GM06990 (cell line): ENCODE measurements at regions not wholly inside any gene's neighbourhood (a gene's known extent, or its start where the extent isn't known, plus 50 kb on each side); places are given as distances from the start of the nearest gene placed in this dataset.

Experiments used
- DNase-seq: peaks from one replicate; pipeline ENCODE4 v3.0.0-alpha.2; 2011; ENCODE audit not compliant: insufficient read length; ENCODE audit errors: extremely low read depth
- H3K27me3 ChIP-seq: replicated peaks from 2 replicates; pipeline ENCODE4 v1.6.0; 2011; ENCODE audit warnings: low read length; ENCODE audit not compliant: control insufficient read depth, insufficient read depth
- H3K36me3 ChIP-seq: 2 replicates; pipeline ENCODE4 v1.5.1; 2011; ENCODE audit warnings: low read length; ENCODE audit not compliant: control insufficient read depth, insufficient read depth
- H3K4me3 ChIP-seq: replicated peaks from 2 replicates; pipeline ENCODE4 v1.5.1; 2011; ENCODE audit warnings: low read depth, mild to moderate bottlenecking, control low read depth, low read length
- TF ChIP-seq, protein P1 (sequence below): IDR thresholded peaks from 2 replicates; pipeline ENCODE4 v1.5.1; 2011; ENCODE audit warnings: low read length, control low read depth, mild to moderate bottlenecking, inconsistent platforms; ENCODE audit not compliant: insufficient read depth, poor library complexity, severe bottlenecking

DNA sequence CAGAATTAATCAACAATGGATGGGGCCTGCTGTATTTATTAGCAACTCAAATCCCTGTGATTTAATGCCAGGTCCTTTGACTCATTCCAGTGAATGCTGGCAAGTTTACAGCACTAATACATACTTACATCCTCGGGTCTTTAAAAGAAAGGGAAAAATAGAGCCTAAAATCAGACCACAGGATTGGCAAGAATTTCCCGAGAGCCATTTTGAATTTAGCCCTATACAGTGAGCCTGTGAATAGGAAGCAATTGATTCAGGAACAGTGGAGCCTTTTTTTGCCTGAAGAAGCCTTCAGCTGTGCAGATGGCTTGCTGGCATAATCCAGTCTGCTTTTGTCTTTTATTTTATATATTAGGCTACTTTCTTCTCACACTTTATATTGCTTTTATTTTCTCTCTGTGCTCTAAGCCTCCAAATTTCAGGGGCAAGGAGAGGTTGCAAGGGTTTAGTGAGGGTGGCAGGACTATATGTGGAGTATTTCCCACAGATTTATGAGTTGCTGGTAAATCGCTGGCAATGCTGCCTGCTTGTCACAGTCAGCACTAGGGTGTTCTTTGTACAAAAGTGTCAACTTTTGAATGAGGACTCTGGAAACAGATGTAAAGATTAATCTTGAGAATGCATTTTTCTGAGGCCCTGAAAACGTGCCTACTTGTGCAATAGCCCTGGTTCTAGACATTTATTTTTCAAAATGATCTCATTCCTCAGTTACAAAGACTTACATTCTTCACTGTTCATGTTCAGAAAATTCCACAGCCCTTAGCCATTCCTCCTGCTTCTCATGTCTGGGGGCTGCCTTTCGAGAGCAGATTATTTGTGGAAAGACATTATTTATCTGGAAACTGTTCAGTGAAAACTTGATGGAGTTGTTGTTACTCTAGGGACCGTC is 303.5 kb downstream of the SPRY1 start:
- no peaks in the 10 kb centered on the region for H3K27me3 ChIP-seq
- no peak overlapping the region for H3K4me3 ChIP-seq
- DNase-seq = no peak
- TF ChIP-seq, protein P1, sequence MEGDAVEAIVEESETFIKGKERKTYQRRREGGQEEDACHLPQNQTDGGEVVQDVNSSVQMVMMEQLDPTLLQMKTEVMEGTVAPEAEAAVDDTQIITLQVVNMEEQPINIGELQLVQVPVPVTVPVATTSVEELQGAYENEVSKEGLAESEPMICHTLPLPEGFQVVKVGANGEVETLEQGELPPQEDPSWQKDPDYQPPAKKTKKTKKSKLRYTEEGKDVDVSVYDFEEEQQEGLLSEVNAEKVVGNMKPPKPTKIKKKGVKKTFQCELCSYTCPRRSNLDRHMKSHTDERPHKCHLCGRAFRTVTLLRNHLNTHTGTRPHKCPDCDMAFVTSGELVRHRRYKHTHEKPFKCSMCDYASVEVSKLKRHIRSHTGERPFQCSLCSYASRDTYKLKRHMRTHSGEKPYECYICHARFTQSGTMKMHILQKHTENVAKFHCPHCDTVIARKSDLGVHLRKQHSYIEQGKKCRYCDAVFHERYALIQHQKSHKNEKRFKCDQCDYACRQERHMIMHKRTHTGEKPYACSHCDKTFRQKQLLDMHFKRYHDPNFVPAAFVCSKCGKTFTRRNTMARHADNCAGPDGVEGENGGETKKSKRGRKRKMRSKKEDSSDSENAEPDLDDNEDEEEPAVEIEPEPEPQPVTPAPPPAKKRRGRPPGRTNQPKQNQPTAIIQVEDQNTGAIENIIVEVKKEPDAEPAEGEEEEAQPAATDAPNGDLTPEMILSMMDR = no peak
- H3K36me3 ChIP-seq = no peaks in the 10 kb centered on the region

DNA sequence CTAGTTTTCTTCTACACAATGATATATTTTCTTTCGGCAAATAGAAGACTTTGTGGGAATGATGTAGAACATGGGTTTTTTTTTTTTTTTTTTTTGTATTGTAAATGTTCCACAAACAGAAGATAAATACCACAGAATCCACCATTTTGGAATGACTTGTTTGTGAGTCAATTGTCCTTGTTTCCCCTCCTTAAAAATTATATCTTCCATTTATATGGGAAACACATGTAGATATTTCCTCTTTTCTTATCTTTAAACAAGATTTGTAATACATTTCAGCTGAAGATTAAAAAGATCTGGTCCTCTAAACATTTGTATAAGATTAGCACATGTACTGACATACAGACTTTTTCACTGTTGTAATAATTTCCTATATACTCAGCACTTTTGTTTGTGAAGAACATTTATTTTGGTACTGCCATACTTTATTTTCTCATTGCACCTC is 304.6 kb downstream of the SPRY1 start:
- TF ChIP-seq, protein P1 = no peak
- Histone ChIP-seq H3K36me3 (no peaks in the 10 kb centered on the region), H3K27me3 (no peaks in the 10 kb centered on the region), H3K4me3 (no peak overlapping the region)
- DNase-seq = no peak

DNA sequence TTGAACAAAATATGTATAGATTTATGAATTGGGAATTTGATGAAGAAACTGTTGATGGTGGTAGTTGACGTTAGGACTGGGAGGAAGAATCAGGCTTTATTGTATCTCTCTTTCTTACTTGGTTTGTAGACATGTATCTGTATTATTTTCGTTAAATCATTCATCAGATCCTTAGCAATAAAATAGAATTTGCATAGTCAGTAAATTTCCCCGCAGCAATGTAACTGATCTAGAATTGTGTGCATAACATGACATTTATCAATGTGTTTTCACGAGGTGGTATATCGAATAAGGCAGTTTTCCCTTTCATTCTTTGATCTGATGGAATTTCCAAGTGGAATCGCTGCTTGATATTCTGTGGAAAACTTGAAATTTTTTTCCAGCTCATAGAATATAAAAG is 308.8 kb downstream of the SPRY1 start:
- no peak for DNase-seq
- no peak overlapping the region for H3K4me3 ChIP-seq
- no peaks in the 10 kb centered on the region for H3K27me3 ChIP-seq
- TF ChIP-seq, protein P1 = no peak
- no peaks in the 10 kb centered on the region for H3K36me3 ChIP-seq

DNA sequence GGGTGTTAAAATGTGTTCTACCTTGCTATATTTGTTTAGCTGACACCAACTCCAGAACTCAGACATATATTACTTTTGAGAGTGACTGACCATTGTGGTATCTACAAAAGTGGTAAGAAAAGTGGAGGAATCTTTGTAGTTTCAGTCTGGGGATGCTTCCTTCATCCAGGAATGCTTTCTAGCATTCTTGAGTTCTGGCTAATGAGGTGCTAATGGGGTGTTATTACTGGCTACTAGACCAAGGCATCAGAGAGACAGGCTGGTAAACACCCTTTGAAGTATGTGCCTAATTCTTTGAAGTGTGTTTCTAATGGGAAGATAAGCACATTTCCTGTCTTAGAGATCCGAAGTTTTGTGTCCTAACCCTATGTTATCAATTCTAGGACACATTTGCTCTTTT is 310.4 kb downstream of the SPRY1 start:
- H3K27me3 ChIP-seq = no peaks in the 10 kb centered on the region
- H3K4me3 ChIP-seq = no peak overlapping the region
- H3K36me3 ChIP-seq = no peaks in the 10 kb centered on the region
- no peak for DNase-seq
- TF ChIP-seq, protein P1 = no peak

DNA sequence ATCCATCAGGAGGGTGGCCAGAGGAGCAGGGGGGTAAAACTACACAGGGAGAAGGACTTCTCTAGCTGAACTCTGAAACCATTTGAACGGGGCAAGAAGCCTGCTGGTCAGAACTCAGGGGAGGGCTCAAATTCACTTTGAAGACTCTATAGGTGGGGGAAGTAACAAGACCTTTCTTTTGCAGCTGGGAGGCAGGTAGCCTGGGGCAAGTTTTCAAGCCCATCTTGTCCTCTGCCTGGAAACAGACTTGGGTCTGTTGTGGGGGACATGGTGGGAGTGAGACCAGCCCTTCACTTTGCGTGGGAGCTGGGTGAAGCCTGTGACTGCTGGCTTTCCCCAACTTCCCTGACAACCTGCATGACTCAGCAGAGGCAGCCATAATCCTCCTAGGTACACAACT is 312.3 kb downstream of the SPRY1 start:
- Histone ChIP-seq H3K4me3 (no peak overlapping the region), H3K36me3 (no peaks in the 10 kb centered on the region), H3K27me3 (no peaks in the 10 kb centered on the region)
- TF ChIP-seq, protein P1 = no peak
- no peak for DNase-seq
